ENCODE measurements at regions not wholly inside any gene's neighbourhood (a gene's known extent, or its start where the extent isn't known, plus 50 kb on each side); places are given as distances from the start of the nearest gene placed in this dataset.

DNA sequence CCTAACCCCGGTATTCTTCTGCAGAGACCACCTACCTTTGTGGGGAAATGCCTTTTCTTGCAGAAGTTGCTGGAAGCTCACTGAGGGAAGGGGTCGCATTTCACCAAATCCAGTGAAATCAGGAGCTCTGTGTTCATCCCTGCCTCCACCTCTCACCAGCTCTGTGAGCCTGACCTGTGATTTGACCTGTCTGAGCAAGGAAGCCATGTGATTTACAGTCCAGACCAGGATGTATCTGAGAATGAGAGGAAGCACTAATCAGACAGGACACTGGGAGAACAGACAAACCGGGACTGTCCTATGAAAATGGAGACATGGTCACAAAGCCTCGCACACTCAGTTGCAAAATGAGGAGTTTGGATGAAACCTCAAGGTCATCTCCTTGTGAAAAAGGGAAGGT lies 285.4 kb downstream of the BCL11A start:
- no peak overlapping the region for H3K4me2 ChIP-seq
- no peaks in the 10 kb centered on the region for H4K20me1 ChIP-seq
- no peaks in the 10 kb centered on the region for H3K27me3 ChIP-seq
- H3K27ac ChIP-seq: no peak overlapping the region
- no peaks in the 10 kb centered on the region for H3K36me3 ChIP-seq
- H3K9me3 ChIP-seq (replicated peaks in 1 of 11): peaks cover 6 to 18% (median 13%) of the 10 kb centered on the region in 11 experiments; a peak in 16 of 22 replicates
- H3K4me3 ChIP-seq: no peak overlapping the region
- H3K4me1 ChIP-seq: no peaks in the 10 kb centered on the region
- H3K9ac ChIP-seq: no peak overlapping the region
- TF ChIP-seq Cebpa-rat (IDR thresholded peaks at IDR 0.05): no peak

DNA sequence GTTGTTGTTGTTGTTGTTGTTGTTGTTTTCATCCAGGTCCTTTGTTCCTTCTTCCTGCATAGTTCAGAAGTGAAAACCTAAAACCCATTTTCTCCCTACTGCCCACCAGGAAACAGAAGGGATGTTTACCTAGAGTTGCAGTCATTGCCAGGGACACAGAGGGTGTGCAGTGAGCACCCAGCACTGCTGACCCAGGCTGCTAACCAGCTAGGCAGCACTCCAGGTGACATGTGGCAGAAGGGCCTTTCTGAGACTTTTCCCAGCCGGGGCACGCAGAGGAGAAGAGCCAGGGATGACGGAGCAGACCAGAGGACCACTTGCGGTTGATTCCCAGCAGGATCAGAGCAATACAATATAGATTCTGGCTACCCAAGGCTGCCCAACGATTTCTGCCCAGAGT lies 286.3 kb downstream of the BCL11A start:
- Histone ChIP-seq H3K27me3 (no peaks in the 10 kb centered on the region), H3K4me1 (no peaks in the 10 kb centered on the region), H3K9me3 (replicated peaks in 1 of 11) (peaks cover 6 to 18% (median 13%) of the 10 kb centered on the region in 11 experiments; a peak in 16 of 22 replicates), H3K27ac (no peak overlapping the region), H3K4me3 (no peak overlapping the region), H4K20me1 (no peaks in the 10 kb centered on the region), H3K9ac (no peak overlapping the region), H3K36me3 (no peaks in the 10 kb centered on the region), H3K4me2 (no peak overlapping the region)
- TF ChIP-seq Cebpa-rat (IDR thresholded peaks at IDR 0.05): no peak

DNA sequence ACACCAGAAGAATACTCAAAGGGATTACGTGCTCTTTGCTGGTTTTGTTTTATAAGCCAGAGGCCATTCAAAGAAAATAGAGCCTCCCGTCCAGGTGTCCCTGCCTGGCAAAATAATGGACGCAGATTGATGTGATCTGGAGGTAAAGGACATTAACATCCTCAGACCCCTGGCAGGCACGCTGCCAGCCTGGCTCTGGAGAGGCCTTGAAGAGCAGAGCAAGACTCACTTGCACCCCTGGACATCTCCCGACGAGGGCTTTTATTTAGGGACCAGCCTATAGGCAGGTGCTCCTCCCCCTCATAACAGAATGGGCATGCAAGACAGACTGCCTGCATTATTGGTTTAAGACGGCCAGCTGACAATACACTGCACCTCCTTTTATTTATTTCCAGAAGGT lies 291.3 kb downstream of the BCL11A start:
- no peaks in the 10 kb centered on the region for H3K27me3 ChIP-seq
- H3K9ac ChIP-seq: no peak overlapping the region
- no peak overlapping the region for H3K27ac ChIP-seq
- no peak overlapping the region for H3K4me3 ChIP-seq
- no peaks in the 10 kb centered on the region for H4K20me1 ChIP-seq
- TF ChIP-seq Cebpa-rat (IDR thresholded peaks at IDR 0.05): no peak
- no peaks in the 10 kb centered on the region for H3K36me3 ChIP-seq
- 0 out of 20 replicates have a peak, but pooled peaks cover 0 to 4% (median 0%) of the 10 kb centered on the region in 10 experiments for H3K4me1 ChIP-seq
- H3K9me3 ChIP-seq (replicated peaks in 1 of 11): peaks cover 6 to 18% (median 13%) of the 10 kb centered on the region in 11 experiments; a peak in 16 of 22 replicates
- no peak overlapping the region for H3K4me2 ChIP-seq

GRCh38 chr2:60260639-60261296 lies 292.7 kb downstream of the BCL11A start:
- Histone ChIP-seq H3K9me3 (replicated peaks in 1 of 11) (peaks cover 6 to 18% (median 13%) of the 10 kb centered on the region in 11 experiments; a peak in 16 of 22 replicates), H4K20me1 (no peaks in the 10 kb centered on the region), H3K4me3 (no peak overlapping the region), H3K36me3 (no peaks in the 10 kb centered on the region), H3K27me3 (no peaks in the 10 kb centered on the region), H3K27ac (no peak overlapping the region), H3K9ac (no peak overlapping the region), H3K4me1 (0 out of 20 replicates have a peak, but pooled peaks cover 0 to 4% (median 0%) of the 10 kb centered on the region in 10 experiments), H3K4me2 (no peak overlapping the region)
- no peak for TF ChIP-seq Cebpa-rat (IDR thresholded peaks at IDR 0.05)

- Histone ChIP-seq H3K9me3 (replicated peaks in 1 of 11) (peaks cover 0 to 8% (median 4%) of the 10 kb centered on the region in 11 experiments; a peak in 9 of 22 replicates), H4K20me1 (no peaks in the 10 kb centered on the region), H3K36me3 (no peaks in the 10 kb centered on the region), H3K4me3 (no peak overlapping the region), H3K27ac (no peak overlapping the region), H3K4me2 (no peak overlapping the region), H3K9ac (no peak overlapping the region), H3K4me1 (0 out of 20 replicates have a peak, but pooled peaks cover 0 to 4% (median 0%) of the 10 kb centered on the region in 10 experiments), H3K27me3 (no peaks in the 10 kb centered on the region)
- TF ChIP-seq Cebpa-rat (IDR thresholded peaks at IDR 0.05): no peak
Observed at GRCh38 chr2:60259781-60260180, 293.7 kb downstream of the BCL11A start.

- H3K4me3 ChIP-seq: no peak overlapping the region
- no peak overlapping the region for H3K9ac ChIP-seq
- no peak overlapping the region for H3K4me2 ChIP-seq
- TF ChIP-seq Cebpa-rat (IDR thresholded peaks at IDR 0.05): no peak
- H3K36me3 ChIP-seq: no peaks in the 10 kb centered on the region
- H3K4me1 ChIP-seq: no peaks in the 10 kb centered on the region
- no peak overlapping the region for H3K27ac ChIP-seq
- H4K20me1 ChIP-seq: no peaks in the 10 kb centered on the region
- no peaks in the 10 kb centered on the region for H3K9me3 ChIP-seq (replicated peaks in 1 of 11)
- H3K27me3 ChIP-seq: no peaks in the 10 kb centered on the region
Observed at GRCh38 chr2:60252581-60253150, 300.8 kb downstream of the BCL11A start.

GRCh38 chr2:60251247-60251646 lies 302.2 kb downstream of the BCL11A start:
- Histone ChIP-seq H3K4me2 (no peak overlapping the region), H3K4me1 (no peaks in the 10 kb centered on the region), H3K9me3 (replicated peaks in 1 of 11) (0 out of 22 replicates have a peak, but pooled peaks cover 0 to 6% (median 0%) of the 10 kb centered on the region in 11 experiments), H4K20me1 (no peaks in the 10 kb centered on the region), H3K9ac (no peak overlapping the region), H3K36me3 (no peaks in the 10 kb centered on the region), H3K27ac (no peak overlapping the region), H3K4me3 (no peak overlapping the region), H3K27me3 (no peaks in the 10 kb centered on the region)
- no peak for TF ChIP-seq Cebpa-rat (IDR thresholded peaks at IDR 0.05)

DNA sequence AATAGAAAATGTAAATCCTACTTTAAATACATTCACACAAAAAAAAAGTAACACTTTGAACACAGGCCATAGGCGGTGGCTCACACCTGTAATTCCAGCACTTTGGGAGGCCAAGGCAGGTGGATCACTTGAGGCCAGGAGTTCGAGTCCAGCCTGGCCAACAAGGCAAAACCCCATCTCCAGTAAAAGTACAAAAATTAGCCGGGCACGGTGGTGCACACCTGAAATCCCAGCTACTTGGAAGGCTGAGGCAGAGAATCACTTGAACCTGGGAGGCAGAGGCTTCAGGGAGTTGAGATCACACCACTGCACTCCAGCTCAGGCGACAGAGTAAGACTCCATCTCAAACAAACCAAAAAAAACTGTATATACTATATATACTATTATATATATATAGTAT lies 303.6 kb downstream of the BCL11A start:
- Histone ChIP-seq H3K9me3 (replicated peaks in 1 of 11) (peaks cover 0 to 7% (median 0%) of the 10 kb centered on the region in 11 experiments; a peak in 4 of 22 replicates), H3K27me3 (no peaks in the 10 kb centered on the region), H3K36me3 (no peaks in the 10 kb centered on the region), H3K4me1 (no peaks in the 10 kb centered on the region), H3K27ac (no peak overlapping the region), H3K9ac (no peak overlapping the region), H3K4me2 (no peak overlapping the region), H4K20me1 (no peaks in the 10 kb centered on the region), H3K4me3 (no peak overlapping the region)
- no peak for TF ChIP-seq Cebpa-rat (IDR thresholded peaks at IDR 0.05)

- Histone ChIP-seq H3K9ac (no peak overlapping the region), H3K27me3 (no peaks in the 10 kb centered on the region), H4K20me1 (no peaks in the 10 kb centered on the region), H3K4me3 (no peak overlapping the region), H3K36me3 (no peaks in the 10 kb centered on the region), H3K4me1 (no peaks in the 10 kb centered on the region), H3K9me3 (replicated peaks in 1 of 11) (peaks cover 0 to 20% (median 6%) of the 10 kb centered on the region in 11 experiments; a peak in 15 of 22 replicates), H3K27ac (no peak overlapping the region), H3K4me2 (no peak overlapping the region)
- no peak for TF ChIP-seq Cebpa-rat (IDR thresholded peaks at IDR 0.05)
Observed at GRCh38 chr2:60247471-60247870, 306.0 kb downstream of the BCL11A start.

- Histone ChIP-seq H4K20me1 (no peaks in the 10 kb centered on the region), H3K9ac (no peak overlapping the region), H3K36me3 (no peaks in the 10 kb centered on the region), H3K27me3 (no peaks in the 10 kb centered on the region), H3K27ac (no peak overlapping the region), H3K4me1 (no peaks in the 10 kb centered on the region), H3K4me3 (no peak overlapping the region), H3K4me2 (no peak overlapping the region), H3K9me3 (replicated peaks in 1 of 11) (peaks cover 0 to 26% (median 11%) of the 10 kb centered on the region in 11 experiments; a peak in 15 of 22 replicates)
- TF ChIP-seq Cebpa-rat (IDR thresholded peaks at IDR 0.05): no peak
Observed at GRCh38 chr2:60246583-60246982, 306.9 kb downstream of the BCL11A start.
